GM19395 (cell line): ENCODE measurements at regions not wholly inside any gene's neighbourhood (a gene's known extent, or its start where the extent isn't known, plus 50 kb on each side); places are given as distances from the start of the nearest gene placed in this dataset.

Experiments
- ATAC-seq: cut with Tn5 transposase; IDR thresholded peaks from one replicate; pipeline ENCODE4 v1.9.1; 2021; ENCODE audit warnings: mild to moderate bottlenecking, moderate library complexity; ENCODE audit not compliant: unreplicated experiment

GRCh38 chr4:24015782-24016181 is 125.9 kb upstream of the PPARGC1A start:
- ATAC-seq: no peak

- no peak for ATAC-seq
Observed at GRCh38 chr4:24013668-24014422, 124.0 kb upstream of the PPARGC1A start.

- no peak for ATAC-seq
Observed at GRCh38 chr4:24010994-24011393, 121.1 kb upstream of the PPARGC1A start.

GRCh38 chr4:24010573-24010972 is 120.7 kb upstream of the PPARGC1A start:
- ATAC-seq: no peak

- ATAC-seq: no peak
Observed at GRCh38 chr4:24007860-24008261, 118.0 kb upstream of the PPARGC1A start.

- ATAC-seq: no peak
Observed at GRCh38 chr4:24006269-24006668, 116.4 kb upstream of the PPARGC1A start.

GRCh38 chr4:24003926-24004325 is 114.1 kb upstream of the PPARGC1A start:
- ATAC-seq: no peak

GRCh38 chr4:24003496-24003895 is 113.6 kb upstream of the PPARGC1A start:
- no peak for ATAC-seq

- ATAC-seq: no peak
Observed at GRCh38 chr4:24002330-24002966, 112.6 kb upstream of the PPARGC1A start.

GRCh38 chr4:24001486-24002329 is 111.9 kb upstream of the PPARGC1A start:
- no peak for ATAC-seq

- no peak for ATAC-seq
Observed at GRCh38 chr4:24000470-24000831, 110.6 kb upstream of the PPARGC1A start.

GRCh38 chr4:23999714-24000469 is 110.0 kb upstream of the PPARGC1A start:
- no peak for ATAC-seq

- peak; percentile 73 for ATAC-seq
Observed at GRCh38 chr4:23993373-23993772, 103.5 kb upstream of the PPARGC1A start.

- no peak for ATAC-seq
Observed at GRCh38 chr4:23991444-23991843, 101.6 kb upstream of the PPARGC1A start.

- no peak for ATAC-seq
Observed at GRCh38 chr4:23986270-23986669, 96.4 kb upstream of the PPARGC1A start.

- no peak for ATAC-seq
Observed at GRCh38 chr4:23981328-23981727, 91.5 kb upstream of the PPARGC1A start.

GRCh38 chr4:23979534-23979933 is 89.7 kb upstream of the PPARGC1A start:
- no peak for ATAC-seq

GRCh38 chr4:23978002-23978401 is 88.2 kb upstream of the PPARGC1A start:
- ATAC-seq: no peak

GRCh38 chr4:23976423-23976822 is 86.6 kb upstream of the PPARGC1A start:
- no peak for ATAC-seq

GRCh38 chr4:23973308-23973855 is 83.5 kb upstream of the PPARGC1A start:
- ATAC-seq: no peak

- no peak for ATAC-seq
Observed at GRCh38 chr4:23972805-23973204, 83.0 kb upstream of the PPARGC1A start.
